AG10803 (cell line): ENCODE measurements at regions not wholly inside any gene's neighbourhood (a gene's known extent, or its start where the extent isn't known, plus 50 kb on each side); places are given as distances from the start of the nearest gene placed in this dataset.

Experiments used
- DNase-seq: peaks from one replicate; pipeline ENCODE4 v3.0.0; 2010; ENCODE audit warnings: low read depth
- H3K4me3 ChIP-seq: 2 replicates; pipeline ENCODE4 v1.5.1; 2011; ENCODE audit warnings: mild to moderate bottlenecking, low read length, control low read depth
- CTCF ChIP-seq: conservative IDR thresholded peaks from 2 replicates; pipeline ENCODE4 v1.5.1; 2011; ENCODE audit warnings: mild to moderate bottlenecking, low read length, control low read depth, inconsistent platforms

GRCh38 chr2:10501451-10501961 is 53.4 kb upstream of the ODC1 start:
- no peak overlapping the region for H3K4me3 ChIP-seq
- no peak for TF ChIP-seq CTCF

GRCh38 chr2:10500601-10501361 is 52.7 kb upstream of the ODC1 start:
- no peak for TF ChIP-seq CTCF
- DNase-seq = no peak
- no peak overlapping the region for H3K4me3 ChIP-seq

More at GRCh38 chr2:10501451-10501961, 53.4 kb upstream of the ODC1 start:
- no peak for DNase-seq

- TF ChIP-seq CTCF = no peak
- no peak overlapping the region for H3K4me3 ChIP-seq
- no peak for DNase-seq
These were observed 51.9 kb upstream of the ODC1 start for GRCh38 chr2:10499911-10500521.

- DNase-seq = no peak
- TF ChIP-seq CTCF = no peak
- no peak overlapping the region for H3K4me3 ChIP-seq
These were observed 51.3 kb upstream of the ODC1 start for GRCh38 chr2:10499275-10499907.

GRCh38 chr2:10498525-10499274 is 50.6 kb upstream of the ODC1 start:
- DNase-seq = no peak
- no peak for TF ChIP-seq CTCF
- no peak overlapping the region for H3K4me3 ChIP-seq
